BE2C (cell line): ENCODE measurements at regions not wholly inside any gene's neighbourhood (a gene's known extent, or its start where the extent isn't known, plus 50 kb on each side); places are given as distances from the start of the nearest gene placed in this dataset.

Experiments used
- DNase-seq: peaks from one replicate; pipeline ENCODE4 v3.0.0-alpha.2; 2020
- H3K27me3 ChIP-seq: fragments of 250-450 bp; sonication (Bioruptor Pico); 2 replicates; pipeline ENCODE4 v1.5.1; 2020; ENCODE audit warnings: mild to moderate bottlenecking
- H3K36me3 ChIP-seq: fragments of 250-450 bp; sonication (Bioruptor Pico); 2 replicates; pipeline ENCODE4 v1.5.1; 2020; ENCODE audit warnings: mild to moderate bottlenecking
- H3K4me1 ChIP-seq: fragments of 250-450 bp; sonication (Bioruptor Pico); 2 replicates; pipeline ENCODE4 v1.5.1; 2020
- H3K4me3 ChIP-seq: 2 replicates; pipeline ENCODE4 v1.5.1; 2011; ENCODE audit warnings: low read depth, low read length
- H3K9me3 ChIP-seq: fragments of 250-450 bp; sonication (Bioruptor Pico); 2 replicates; pipeline ENCODE4 v1.5.1; 2020
- CTCF ChIP-seq: IDR thresholded peaks from 2 replicates; pipeline ENCODE4 v1.5.1; 2012; ENCODE audit warnings: mild to moderate bottlenecking, low read depth, low read length

- no peak for DNase-seq
- TF ChIP-seq CTCF: no peak
- no peaks in the 10 kb centered on the region for H3K36me3 ChIP-seq
These were observed 121.2 kb downstream of the ZNF664 start for GRCh38 chr12:124094188-124094587.

GRCh38 chr12:124094733-124095132 lies 121.7 kb downstream of the ZNF664 start:
- DNase-seq: no peak
- Histone ChIP-seq H3K9me3 (no peaks in the 10 kb centered on the region), H3K27me3 (no peaks in the 10 kb centered on the region), H3K4me3 (no peak overlapping the region), H3K36me3 (no peaks in the 10 kb centered on the region), H3K4me1 (0 out of 2 replicates have a peak, but pooled peaks cover 2% of the 10 kb centered on the region)
- TF ChIP-seq CTCF: no peak

More at GRCh38 chr12:124094188-124094587, 121.2 kb downstream of the ZNF664 start:
- 0 out of 2 replicates have a peak, but pooled peaks cover 2% of the 10 kb centered on the region for H3K4me1 ChIP-seq
- H3K9me3 ChIP-seq: no peaks in the 10 kb centered on the region
- H3K4me3 ChIP-seq: no peak overlapping the region
- no peaks in the 10 kb centered on the region for H3K27me3 ChIP-seq

- no peak for DNase-seq
- 0 out of 2 replicates have a peak, but pooled peaks cover 2% of the 10 kb centered on the region for H3K4me1 ChIP-seq
These were observed 123.1 kb downstream of the ZNF664 start for GRCh38 chr12:124096109-124096508.

GRCh38 chr12:124096869-124097434 lies 123.9 kb downstream of the ZNF664 start:
- no peak for TF ChIP-seq CTCF
- no peaks in the 10 kb centered on the region for H3K36me3 ChIP-seq
- no peak for DNase-seq
- H3K4me3 ChIP-seq: no peak overlapping the region
- H3K9me3 ChIP-seq: no peaks in the 10 kb centered on the region
- H3K4me1 ChIP-seq: 0 out of 2 replicates have a peak, but pooled peaks cover 2% of the 10 kb centered on the region
- no peaks in the 10 kb centered on the region for H3K27me3 ChIP-seq

More at GRCh38 chr12:124096109-124096508, 123.1 kb downstream of the ZNF664 start:
- TF ChIP-seq CTCF: peak; percentile 19; the same call in 1 of the 2 replicates
- H3K27me3 ChIP-seq: no peaks in the 10 kb centered on the region
- H3K36me3 ChIP-seq: no peaks in the 10 kb centered on the region
- H3K4me3 ChIP-seq: no peak overlapping the region
- H3K9me3 ChIP-seq: no peaks in the 10 kb centered on the region

- Histone ChIP-seq H3K9me3 (no peaks in the 10 kb centered on the region), H3K27me3 (no peaks in the 10 kb centered on the region), H3K36me3 (no peaks in the 10 kb centered on the region), H3K4me3 (no peak overlapping the region), H3K4me1 (0 out of 2 replicates have a peak, but pooled peaks cover 2% of the 10 kb centered on the region)
- DNase-seq: no peak
- TF ChIP-seq CTCF: no peak
These were observed 124.7 kb downstream of the ZNF664 start for GRCh38 chr12:124097701-124098100.

GRCh38 chr12:124098101-124098757 lies 125.2 kb downstream of the ZNF664 start:
- Histone ChIP-seq H3K4me1 (0 out of 2 replicates have a peak, but pooled peaks cover 2% of the 10 kb centered on the region), H3K4me3 (no peak overlapping the region), H3K36me3 (no peaks in the 10 kb centered on the region), H3K9me3 (no peaks in the 10 kb centered on the region), H3K27me3 (no peaks in the 10 kb centered on the region)
- no peak for TF ChIP-seq CTCF
- no peak for DNase-seq
